HepG2 (cell line): ENCODE measurements at regions not wholly inside any gene's neighbourhood (a gene's known extent, or its start where the extent isn't known, plus 50 kb on each side); places are given as distances from the start of the nearest gene placed in this dataset.

Experiments used
- ATAC-seq: fragments of 200-7000 bp; cut with Tn5 transposase; 3 replicates; pipeline ENCODE4 v1.9.1; 2020; ENCODE audit warnings: mild to moderate bottlenecking, moderate library complexity
- BruUV-seq: library from RNA; stranded (reverse); fragments of 400-500 nt; replicated peaks from 2 replicates; lab custom pipeline; 2021; lab: Mats Ljungman, UMichigan
- CTCF ChIA-PET: fragments of 300-600 bp; formaldehyde crosslinking; extraction: SDS; loops from one replicate; lab custom pipeline; 2021; ENCODE audit warnings: low total read pairs, inconsistent platforms, low intra/inter-chr PET ratio; lab: Yijun Ruan, JAX
- POLR2A ChIA-PET: fragments of 350-600 bp; sonication (Branson Sonifier 250); formaldehyde crosslinking; loops from one replicate; lab custom pipeline; 2020; ENCODE audit warnings: antibody characterized with exemption, inconsistent platforms; lab: Yijun Ruan, JAX
- DNase-seq: peaks from one replicate; pipeline ENCODE4 v3.0.0-alpha.2; 2015; ENCODE audit warnings: low spot score
- FAIRE-seq: peaks from 3 replicates; lab custom pipeline; 2011; peaks lifted over from hg19 to GRCh38; lab: Jason Lieb, UNC
- H2AFZ ChIP-seq: one replicate; pipeline ENCODE4 v1.6.1; 2011; ENCODE audit warnings: low read length, inconsistent platforms
- H3K27ac ChIP-seq: fragments of 300-600 bp; 3 replicates; pipeline ENCODE4 v1.8.0; 2011; ENCODE audit warnings: mixed run types, mild to moderate bottlenecking, mixed read lengths, low read length, inconsistent platforms; ENCODE audit not compliant: insufficient read depth; ENCODE audit errors: extremely low read length
- H3K27me3 ChIP-seq, 2 experiments: fragments of 200-600 bp in 1 of 2; 2 replicates in 1 of 2; 3 replicates in 1 of 2; pipeline versions ENCODE4 v1.6.0 to v1.8.0; 2011; ENCODE audit warnings: low read length in 2 of 2, mild to moderate bottlenecking in 2 of 2, moderate library complexity in 2 of 2, inconsistent platforms in 1 of 2; ENCODE audit not compliant: insufficient read depth in 2 of 2, control insufficient read depth in 1 of 2
- H3K36me3 ChIP-seq, 2 experiments: fragments of 200-600 bp in 1 of 2; replicated peaks in 1 of 2; 2 replicates in 1 of 2; 3 replicates in 1 of 2; pipeline versions ENCODE4 v1.5.1 to v1.8.0; 2011; ENCODE audit warnings: low read length in 2 of 2, inconsistent platforms in 1 of 2; ENCODE audit not compliant: insufficient read depth in 2 of 2, control insufficient read depth in 1 of 2
- H3K4me1 ChIP-seq: 2 replicates; pipeline ENCODE4 v1.5.1; 2012; ENCODE audit warnings: low read length, inconsistent platforms; ENCODE audit not compliant: insufficient read depth
- H3K4me2 ChIP-seq: 2 replicates; pipeline ENCODE4 v1.6.0; 2011; ENCODE audit warnings: low read depth, low read length, inconsistent platforms
- H3K4me3 ChIP-seq, 3 experiments: fragments of 200-600 bp in 1 of 3; sonication (generic), shearing (Covaris generic) in 1 of 3; replicated peaks in 1 of 3; 2 replicates each; pipeline ENCODE4 v1.5.1; 2011 to 2016; ENCODE audit warnings: low read length in 3 of 3, inconsistent platforms in 2 of 3, low read depth in 2 of 3, mild to moderate bottlenecking in 2 of 3, control low read depth in 1 of 3, mixed read lengths in 1 of 3; ENCODE audit not compliant: insufficient read depth in 1 of 3
- H3K79me2 ChIP-seq: one replicate; pipeline ENCODE4 v1.6.1; 2011; ENCODE audit warnings: low read length, inconsistent platforms; ENCODE audit not compliant: insufficient read depth
- H3K9ac ChIP-seq: 2 replicates; pipeline ENCODE4 v1.6.0; 2011; ENCODE audit warnings: mild to moderate bottlenecking, low read depth, low read length, inconsistent platforms; ENCODE audit not compliant: insufficient read depth
- H3K9me3 ChIP-seq: 2 replicates; pipeline ENCODE4 v1.5.1; 2012; ENCODE audit warnings: mild to moderate bottlenecking, low read length
- H4K20me1 ChIP-seq: 2 replicates; pipeline ENCODE4 v1.6.0; 2011; ENCODE audit warnings: inconsistent platforms, mild to moderate bottlenecking, low read length, moderate library complexity; ENCODE audit not compliant: insufficient read depth
- ATF6 ChIP-seq: sonication (generic); formaldehyde crosslinking; conservative IDR thresholded peaks from 2 replicates; pipeline ENCODE4 v1.4.0; 2020; ENCODE audit warnings: missing genetic modification reagents
- FOSL2 ChIP-seq: sonication (generic); formaldehyde crosslinking; IDR thresholded peaks from 2 replicates; pipeline ENCODE4 v1.4.0; 2020; ENCODE audit warnings: missing genetic modification reagents
- HIC2 ChIP-seq: sonication (generic); formaldehyde crosslinking; IDR thresholded peaks from 2 replicates; pipeline ENCODE4 v1.9.0; 2022; ENCODE audit warnings: low read depth, missing genetic modification reagents
- ZFX ChIP-seq: sonication (generic); formaldehyde crosslinking; IDR thresholded peaks from 2 replicates; pipeline ENCODE4 v1.4.0; 2020; ENCODE audit warnings: mild to moderate bottlenecking, low read depth, missing genetic modification reagents, moderate library complexity
- ZNF275 ChIP-seq: sonication (generic); formaldehyde crosslinking; IDR thresholded peaks from 2 replicates; pipeline ENCODE4 v1.8.0; 2022; ENCODE audit warnings: missing genetic modification reagents, mild to moderate bottlenecking, inconsistent platforms, borderline replicate concordance
- WGBS: methylation state at CpG from one replicate; pipeline ENCODE4 v1.1.6; 2017; ENCODE audit warnings: low lambda C conversion rate; 5-methylcytosine and 5-hydroxymethylcytosine counted together
- in situ Hi-C: cut with HindIII; loops from 2 replicates; pipeline ENCODE4 v1.10.0; 2017; ENCODE audit warnings: low pct_unique_long_range_greater_than_20kb; ENCODE audit not compliant: extremely low pct_ligation_motif_present
- intact Hi-C: fragments of 100-400 bp; cut with micrococcal nuclease; formaldehyde crosslinking; loops from one replicate; pipeline ENCODE4 v1.10.0; 2022; ENCODE audit not compliant: unreplicated experiment
- TF ChIP-seq, protein P1 (sequence below): sonication (generic); formaldehyde crosslinking; IDR thresholded peaks from 2 replicates; pipeline ENCODE4 v1.4.0; 2020; ENCODE audit warnings: mild to moderate bottlenecking, missing genetic modification reagents

- peaks cover 6% of the 10 kb centered on the region; the same call in 1 of the 2 replicates for H3K9me3 ChIP-seq
- WGBS, result 1% methylated on average over 9 of the region's 12 CpGs
- no peak overlapping the region for H3K9ac ChIP-seq
- H3K4me2 ChIP-seq, result no peak overlapping the region
- no peaks in the 10 kb centered on the region for H3K27me3 ChIP-seq
- FAIRE-seq (no peak), DNase-seq (peak; percentile 49)
- ChIA-PET CTCF (no interaction called here), POLR2A (no interaction called here)
- H3K4me3 ChIP-seq, result no peak overlapping the region
- H3K36me3 ChIP-seq, result no peaks in the 10 kb centered on the region
- H3K27ac ChIP-seq, result no peak overlapping the region
- no TSS peak for BruUV-seq
- H3K79me2 ChIP-seq, result no peaks in the 10 kb centered on the region
- no peak for TF ChIP-seq ZFX
- TF ChIP-seq ATF6 (CRISPR knock-in tag), result no peak
- 0 out of 2 replicates have a peak, but pooled peaks have one; percentile 24 for TF ChIP-seq FOSL2 (CRISPR knock-in tag)
- no peak for TF ChIP-seq ZNF275 (CRISPR knock-in tag)
- TF ChIP-seq, protein P1, sequence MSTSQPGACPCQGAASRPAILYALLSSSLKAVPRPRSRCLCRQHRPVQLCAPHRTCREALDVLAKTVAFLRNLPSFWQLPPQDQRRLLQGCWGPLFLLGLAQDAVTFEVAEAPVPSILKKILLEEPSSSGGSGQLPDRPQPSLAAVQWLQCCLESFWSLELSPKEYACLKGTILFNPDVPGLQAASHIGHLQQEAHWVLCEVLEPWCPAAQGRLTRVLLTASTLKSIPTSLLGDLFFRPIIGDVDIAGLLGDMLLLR, result no peak
- TF ChIP-seq HIC2 (CRISPR knock-in tag), result no peak
- TF ChIP-seq, all 625 proteins: peak for 1
- intact Hi-C loops (no loop called here), in situ Hi-C loops (no loop called here)
- Histone ChIP-seq H4K20me1 (no peaks in the 10 kb centered on the region), H2AFZ (no peak overlapping the region), H3K4me1 (peaks cover 21% of the 10 kb centered on the region)
- ATAC-seq, result no peak
Observed at GRCh38 chr22:27110665-27111451, 453.5 kb downstream of the MIAT start.
